Activated CD8-positive, alpha-beta memory T cell treated with anti-CD3 and anti-CD28 coated beads for 36 hours (primary cell): ENCODE measurements at regions not wholly inside any gene's neighbourhood (a gene's known extent, or its start where the extent isn't known, plus 50 kb on each side); places are given as distances from the start of the nearest gene placed in this dataset.

Source experiments
- CTCF ChIA-PET: fragments of 350-600 bp; sonication (Branson Sonifier 250); formaldehyde crosslinking; loops from one replicate; lab custom pipeline; 2021; ENCODE audit warnings: antibody characterized with exemption; lab: Charles Lee
- POLR2A ChIA-PET: fragments of 350-600 bp; sonication (Branson Sonifier 250); formaldehyde crosslinking; loops from one replicate; lab custom pipeline; 2021; ENCODE audit warnings: antibody characterized with exemption; lab: Charles Lee

- CTCF ChIA-PET: no interaction called here
- POLR2A ChIA-PET: no interaction called here
Measured at GRCh38 chr6:133741375-133741861, 147.5 kb upstream of the TCF21 start.

- ChIA-PET POLR2A (no interaction called here), CTCF (no interaction called here)
Measured at GRCh38 chr6:133743621-133744020, 145.3 kb upstream of the TCF21 start.

GRCh38 chr6:133746417-133746770 lies 142.5 kb upstream of the TCF21 start:
- ChIA-PET POLR2A (no interaction called here), CTCF (no interaction called here)

GRCh38 chr6:133748628-133749027 lies 140.3 kb upstream of the TCF21 start:
- ChIA-PET CTCF (no interaction called here), POLR2A (no interaction called here)

GRCh38 chr6:133749427-133749826 lies 139.5 kb upstream of the TCF21 start:
- POLR2A ChIA-PET: no interaction called here
- CTCF ChIA-PET: no interaction called here

GRCh38 chr6:133752129-133752528 lies 136.8 kb upstream of the TCF21 start:
- ChIA-PET CTCF (no interaction called here), POLR2A (no interaction called here)

GRCh38 chr6:133753756-133754155 lies 135.2 kb upstream of the TCF21 start:
- CTCF ChIA-PET: no interaction called here
- POLR2A ChIA-PET: no interaction called here

GRCh38 chr6:133754298-133754697 lies 134.6 kb upstream of the TCF21 start:
- CTCF ChIA-PET: no interaction called here

GRCh38 chr6:133756078-133756695 lies 132.7 kb upstream of the TCF21 start:
- CTCF ChIA-PET: no interaction called here
- POLR2A ChIA-PET: no interaction called here

More at GRCh38 chr6:133754298-133754697, 134.6 kb upstream of the TCF21 start:
- POLR2A ChIA-PET: no interaction called here

GRCh38 chr6:133757335-133757734 lies 131.6 kb upstream of the TCF21 start:
- POLR2A ChIA-PET: no interaction called here
- CTCF ChIA-PET: no interaction called here

GRCh38 chr6:133758815-133759335 lies 130.0 kb upstream of the TCF21 start:
- ChIA-PET POLR2A (no interaction called here), CTCF (no interaction called here)

- POLR2A ChIA-PET: no interaction called here
- CTCF ChIA-PET: no interaction called here
Measured at GRCh38 chr6:133759524-133759923, 129.4 kb upstream of the TCF21 start.

GRCh38 chr6:133761706-133762105 lies 127.2 kb upstream of the TCF21 start:
- POLR2A ChIA-PET: no interaction called here
- CTCF ChIA-PET: no interaction called here

- POLR2A ChIA-PET: no interaction called here
- CTCF ChIA-PET: no interaction called here
Measured at GRCh38 chr6:133764008-133764753, 124.7 kb upstream of the TCF21 start.

GRCh38 chr6:133764754-133765208 lies 124.1 kb upstream of the TCF21 start:
- ChIA-PET POLR2A (no interaction called here), CTCF (no interaction called here)

- ChIA-PET POLR2A (no interaction called here), CTCF (no interaction called here)
Measured at GRCh38 chr6:133767357-133767970, 121.4 kb upstream of the TCF21 start.

GRCh38 chr6:133768656-133769295 lies 120.1 kb upstream of the TCF21 start:
- CTCF ChIA-PET: interaction anchor here (0.6 kb wide), 1 partner anchor 943 kb away, joined by 4 read pairs; no protein-coding TSS in a partner anchor
- POLR2A ChIA-PET: no interaction called here

GRCh38 chr6:133769463-133769862 lies 119.5 kb upstream of the TCF21 start:
- ChIA-PET POLR2A (no interaction called here), CTCF (no interaction called here)

- POLR2A ChIA-PET: no interaction called here
- CTCF ChIA-PET: no interaction called here
Measured at GRCh38 chr6:133772567-133772966, 116.3 kb upstream of the TCF21 start.

GRCh38 chr6:133773776-133774175 lies 115.1 kb upstream of the TCF21 start:
- ChIA-PET CTCF (interaction anchor here (0.6 kb wide), 1 partner anchor 388 kb away, joined by 3 read pairs; no protein-coding TSS in a partner anchor), POLR2A (no interaction called here)
